GM19043 (cell line): ENCODE measurements at regions not wholly inside any gene's neighbourhood (a gene's known extent, or its start where the extent isn't known, plus 50 kb on each side); places are given as distances from the start of the nearest gene placed in this dataset.

Experiments used
- ATAC-seq: cut with Tn5 transposase; IDR thresholded peaks from one replicate; pipeline ENCODE4 v1.9.1; 2021; ENCODE audit warnings: low read depth; ENCODE audit not compliant: unreplicated experiment

- no peak for ATAC-seq
Observed at GRCh38 chr6:157769776-157770426, 53.1 kb upstream of the SNX9 start.

- ATAC-seq, result no peak
Observed at GRCh38 chr6:157770946-157771345, 52.1 kb upstream of the SNX9 start.

- no peak for ATAC-seq
Observed at GRCh38 chr6:157772820-157773219, 50.2 kb upstream of the SNX9 start.
